Mesenchymal stem cell (in vitro differentiated cells and primary cell): ENCODE measurements at regions not wholly inside any gene's neighbourhood (a gene's known extent, or its start where the extent isn't known, plus 50 kb on each side); places are given as distances from the start of the nearest gene placed in this dataset.
"Not testable (repeated sequence)": the region's sequence is repeated elsewhere in the genome, so short reads cannot be mapped to it uniquely, and the experiment has no call there.

Experiments used
- DNase-seq: peaks from one replicate; pipeline ENCODE4 v3.0.0-alpha.2; 2013
- H2AFZ ChIP-seq: one replicate; pipeline ENCODE4 v1.6.1; 2013; ENCODE audit warnings: low read depth, mild to moderate bottlenecking, control low read depth, inconsistent platforms, low read length, moderate library complexity
- H2AK5ac ChIP-seq: 2 replicates; pipeline ENCODE4 v1.6.1; 2013; ENCODE audit warnings: low read length, moderate library complexity, mild to moderate bottlenecking, inconsistent platforms; ENCODE audit not compliant: severe bottlenecking
- H2BK120ac ChIP-seq: one replicate; pipeline ENCODE4 v1.6.1; 2013; ENCODE audit warnings: low read depth, mild to moderate bottlenecking, inconsistent platforms, low read length, moderate library complexity
- H2BK12ac ChIP-seq, 2 experiments: one replicate each; pipeline ENCODE4 v1.6.1; 2013; ENCODE audit warnings: inconsistent platforms in 2 of 2, low read length in 2 of 2, mild to moderate bottlenecking in 2 of 2, moderate library complexity in 2 of 2, control low read depth in 1 of 2
- H2BK15ac ChIP-seq: one replicate; pipeline ENCODE4 v1.6.1; 2013; ENCODE audit warnings: mild to moderate bottlenecking, low read depth, inconsistent platforms; ENCODE audit not compliant: poor library complexity, severe bottlenecking
- H2BK5ac ChIP-seq: 2 replicates; pipeline ENCODE4 v1.6.1; 2013; ENCODE audit warnings: low read depth, mild to moderate bottlenecking, low read length, control low read depth, inconsistent platforms; ENCODE audit not compliant: poor library complexity, severe bottlenecking
- H3K14ac ChIP-seq, 2 experiments: one replicate each; pipeline ENCODE4 v1.6.1; 2013; ENCODE audit warnings: inconsistent platforms in 2 of 2, low read length in 2 of 2, control low read depth in 1 of 2, mild to moderate bottlenecking in 1 of 2, moderate library complexity in 1 of 2
- H3K18ac ChIP-seq, 2 experiments: one replicate each; pipeline ENCODE4 v1.6.1; 2013; ENCODE audit warnings: inconsistent platforms in 2 of 2, low read length in 2 of 2, control low read depth in 1 of 2, low read depth in 1 of 2, mild to moderate bottlenecking in 1 of 2
- H3K23ac ChIP-seq, 2 experiments: one replicate each; pipeline ENCODE4 v1.6.1; 2013; ENCODE audit warnings: inconsistent platforms in 2 of 2, low read length in 2 of 2, mild to moderate bottlenecking in 2 of 2, moderate library complexity in 2 of 2, control low read depth in 1 of 2
- H3K27ac ChIP-seq: 2 replicates; pipeline ENCODE4 v1.5.1; 2013; ENCODE audit warnings: mild to moderate bottlenecking, moderate library complexity, low read length, control low read depth, inconsistent platforms; ENCODE audit not compliant: poor library complexity, severe bottlenecking
- H3K27me3 ChIP-seq, 2 experiments: 2 replicates each; pipeline versions ENCODE4 v1.6.1 to v1.7.0; 2013; ENCODE audit warnings: low read length in 2 of 2, mild to moderate bottlenecking in 2 of 2, moderate library complexity in 2 of 2, control low read depth in 1 of 2, inconsistent platforms in 1 of 2; ENCODE audit not compliant: control insufficient read depth in 1 of 2, insufficient read depth in 1 of 2
- H3K36me3 ChIP-seq, 2 experiments: 2 replicates each; pipeline versions ENCODE4 v1.6.1 to v1.7.0; 2013; ENCODE audit warnings: low read length in 2 of 2, control low read depth in 1 of 2, inconsistent platforms in 1 of 2, low read depth in 1 of 2, mild to moderate bottlenecking in 1 of 2; ENCODE audit not compliant: insufficient read depth in 2 of 2, control insufficient read depth in 1 of 2
- H3K4ac ChIP-seq, 2 experiments: one replicate each; pipeline ENCODE4 v1.6.1; 2013; ENCODE audit warnings: inconsistent platforms in 2 of 2, low read length in 2 of 2, mild to moderate bottlenecking in 2 of 2, moderate library complexity in 2 of 2, control low read depth in 1 of 2, low read depth in 1 of 2
- H3K4me1 ChIP-seq: 2 replicates; pipeline ENCODE4 v1.6.1; 2013; ENCODE audit warnings: low read depth, low read length, control low read depth; ENCODE audit not compliant: control insufficient read depth, insufficient read depth
- H3K4me2 ChIP-seq: 2 replicates; pipeline ENCODE4 v1.6.1; 2013; ENCODE audit warnings: low read length, mild to moderate bottlenecking, inconsistent platforms; ENCODE audit not compliant: poor library complexity, severe bottlenecking
- H3K4me3 ChIP-seq, 2 experiments: 2 replicates each; pipeline versions ENCODE4 v1.5.1 to v1.7.0; 2013; ENCODE audit warnings: low read length in 2 of 2, mild to moderate bottlenecking in 2 of 2, control low read depth in 1 of 2, low read depth in 1 of 2; ENCODE audit not compliant: insufficient read depth in 1 of 2
- H3K79me1 ChIP-seq: replicated peaks from 2 replicates; pipeline ENCODE4 v1.6.1; 2013; ENCODE audit warnings: mild to moderate bottlenecking, control low read depth, low read length, inconsistent platforms; ENCODE audit not compliant: poor library complexity, severe bottlenecking
- H3K9ac ChIP-seq: 2 replicates; pipeline ENCODE4 v1.7.0; 2013; ENCODE audit warnings: mild to moderate bottlenecking, low read length, moderate library complexity
- H3K9me3 ChIP-seq: 2 replicates; pipeline ENCODE4 v1.7.0; 2013; ENCODE audit warnings: mild to moderate bottlenecking, low read length; ENCODE audit not compliant: control insufficient read depth
- H4K8ac ChIP-seq: one replicate; pipeline ENCODE4 v1.6.1; 2013; ENCODE audit warnings: inconsistent platforms, mild to moderate bottlenecking, low read length, moderate library complexity
- H4K91ac ChIP-seq: one replicate; pipeline ENCODE4 v1.6.1; 2013; ENCODE audit warnings: mild to moderate bottlenecking, low read length, inconsistent platforms
- WGBS: methylation state at CpG from one replicate; pipeline ENCODE4 v1.1.7; 2013; ENCODE audit warnings: mixed read lengths; 5-methylcytosine and 5-hydroxymethylcytosine counted together

DNA sequence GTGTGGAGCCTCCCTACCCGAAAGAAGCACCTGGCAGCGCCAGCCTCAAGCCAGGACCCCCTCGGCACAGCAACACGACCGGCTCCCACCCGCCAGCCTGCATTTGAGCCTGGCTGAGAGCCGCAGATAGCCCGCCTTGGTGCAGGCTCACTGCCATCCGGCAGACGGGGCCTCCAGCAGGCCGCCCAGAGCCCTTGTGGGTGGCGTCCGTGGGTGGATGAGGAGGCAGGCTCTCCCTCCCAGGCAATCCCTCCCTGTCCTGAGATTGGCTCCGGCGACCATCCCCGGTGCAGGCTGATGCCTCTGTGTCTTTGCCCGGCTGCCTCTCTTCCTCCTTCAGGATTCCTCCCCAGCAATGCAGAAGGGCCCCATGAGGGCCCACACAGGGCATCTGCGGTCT, 1527.9 kb downstream of the BRD1 start:
- Histone ChIP-seq H3K4me3 (no peak overlapping the region), H3K9me3 (no peaks in the 10 kb centered on the region), H2BK120ac (no peak overlapping the region), H2AK5ac (no peak overlapping the region), H3K18ac (no peak overlapping the region), H3K9ac (no peak overlapping the region), H3K79me1 (no peaks in the 10 kb centered on the region), H3K4ac (no peak overlapping the region), H3K14ac (no peak overlapping the region), H3K36me3 (no peaks in the 10 kb centered on the region), H3K23ac (no peak overlapping the region), H3K4me2 (no peak overlapping the region), H4K91ac (no peak overlapping the region), H2BK5ac (no peak overlapping the region), H3K27ac (no peak overlapping the region), H2BK12ac (no peak overlapping the region), H2AFZ (no peak overlapping the region), H3K4me1 (no peaks in the 10 kb centered on the region), H4K8ac (no peak overlapping the region), H3K27me3 (no peaks in the 10 kb centered on the region), H2BK15ac (no peak overlapping the region)
- WGBS = 84% methylated on average over 18 of the region's 18 CpGs
- DNase-seq = no peak

DNA sequence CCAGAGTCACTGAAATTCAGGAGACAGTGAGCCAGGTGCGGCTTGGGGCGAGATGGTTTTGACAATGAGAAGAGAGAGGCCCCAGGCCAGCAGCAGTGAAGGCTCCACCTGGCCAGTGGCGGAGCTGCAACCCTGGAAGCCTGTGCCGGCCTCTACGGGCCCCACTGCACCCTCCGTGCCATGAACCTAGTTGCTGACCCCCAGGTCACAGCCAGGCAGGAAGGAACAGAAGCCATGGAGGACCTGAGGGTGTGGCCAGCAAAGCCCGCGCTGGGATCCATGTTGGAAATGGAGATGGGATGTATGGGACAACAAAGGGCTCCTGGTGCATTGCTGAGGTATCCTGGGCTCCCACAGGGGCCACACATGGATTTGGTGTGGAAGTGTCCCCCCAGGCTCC, 1528.5 kb downstream of the BRD1 start:
- Histone ChIP-seq H3K79me1 (no peaks in the 10 kb centered on the region), H2BK15ac (no peak overlapping the region), H2BK12ac (no peak overlapping the region), H4K91ac (no peak overlapping the region), H2AFZ (no peak overlapping the region), H2BK5ac (no peak overlapping the region), H3K18ac (no peak overlapping the region), H2BK120ac (no peak overlapping the region), H3K4ac (no peak overlapping the region), H2AK5ac (no peak overlapping the region), H3K4me1 (no peaks in the 10 kb centered on the region), H3K4me3 (no peak overlapping the region), H4K8ac (no peak overlapping the region), H3K9me3 (peaks cover 3% of the 10 kb centered on the region), H3K27ac (no peak overlapping the region), H3K36me3 (no peaks in the 10 kb centered on the region), H3K4me2 (no peak overlapping the region), H3K9ac (no peak overlapping the region), H3K23ac (no peak overlapping the region), H3K27me3 (no peaks in the 10 kb centered on the region), H3K14ac (no peak overlapping the region)
- DNase-seq = no peak
- WGBS = 84% methylated on average over 8 of the region's 8 CpGs

DNA sequence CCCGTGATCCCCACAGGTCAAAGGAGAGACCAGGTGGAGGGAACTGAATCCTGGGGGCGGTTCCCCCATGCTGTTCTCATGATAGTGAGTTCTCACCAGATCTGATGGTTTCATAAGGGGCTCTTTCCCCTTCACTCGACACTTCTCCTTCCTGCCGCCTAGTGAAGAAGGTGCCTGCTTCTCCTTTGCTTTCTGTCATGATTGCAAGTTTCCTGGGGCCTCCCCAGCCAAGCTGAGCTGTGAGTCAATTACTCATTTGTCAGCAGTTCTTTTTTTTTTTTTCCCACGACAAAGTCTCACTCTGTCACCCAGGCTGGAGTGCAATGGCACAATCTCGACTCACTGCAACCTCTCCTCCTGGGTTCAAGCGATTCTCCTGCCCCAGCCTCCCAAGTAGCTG, 1530.4 kb downstream of the BRD1 start:
- H3K4ac ChIP-seq = no peak overlapping the region
- H3K79me1 ChIP-seq = no peaks in the 10 kb centered on the region
- H4K91ac ChIP-seq = no peak overlapping the region
- peaks cover 3% of the 10 kb centered on the region for H3K9me3 ChIP-seq
- H3K4me3 ChIP-seq = no peak overlapping the region
- no peak overlapping the region for H3K18ac ChIP-seq
- H3K9ac ChIP-seq = no peak overlapping the region
- H3K14ac ChIP-seq = no peak overlapping the region
- H2BK15ac ChIP-seq = no peak overlapping the region
- no peak overlapping the region for H2BK120ac ChIP-seq
- H3K27ac ChIP-seq = no peak overlapping the region
- H4K8ac ChIP-seq = no peak overlapping the region
- DNase-seq = no peak
- no peak overlapping the region for H2BK12ac ChIP-seq
- no peaks in the 10 kb centered on the region for H3K36me3 ChIP-seq
- no peaks in the 10 kb centered on the region for H3K27me3 ChIP-seq
- H2AFZ ChIP-seq = no peak overlapping the region
- no peak overlapping the region for H3K23ac ChIP-seq
- H2BK5ac ChIP-seq = no peak overlapping the region
- no peak overlapping the region for H2AK5ac ChIP-seq
- H3K4me1 ChIP-seq = no peaks in the 10 kb centered on the region
- H3K4me2 ChIP-seq = no peak overlapping the region
- 80% methylated on average over 5 of the region's 7 CpGs for WGBS

DNA sequence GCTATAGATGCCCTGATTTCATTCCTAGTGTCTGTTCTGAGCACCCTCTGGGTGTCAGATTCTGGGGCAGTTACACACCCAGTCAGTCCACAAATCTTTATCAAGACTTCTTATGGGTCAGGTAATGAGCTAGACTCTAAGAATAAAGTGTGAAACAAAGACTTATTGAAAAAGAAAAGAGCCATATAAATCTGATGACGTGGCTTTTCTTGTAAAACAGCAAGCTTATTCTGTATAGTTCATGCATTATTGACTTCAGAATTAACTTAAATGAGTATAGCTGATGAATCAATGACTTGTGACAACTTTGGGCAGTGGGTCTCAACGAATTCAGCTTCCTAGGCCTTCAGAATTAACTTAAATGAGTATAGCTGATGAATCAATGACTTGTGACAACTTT, 1527.5 kb downstream of the TBC1D22A start:
- H2BK15ac ChIP-seq, H3K23ac ChIP-seq: not testable (repeated sequence)

More for the DNA sequence above, 1527.5 kb downstream of the TBC1D22A start:
- not testable (repeated sequence) for H3K4me1 ChIP-seq, H2BK12ac ChIP-seq, H3K9ac ChIP-seq, H3K4me3 ChIP-seq, H3K4me2 ChIP-seq, H3K14ac ChIP-seq, H2AFZ ChIP-seq, H2AK5ac ChIP-seq, H3K27ac ChIP-seq, H3K4ac ChIP-seq, H4K91ac ChIP-seq, DNase-seq, H3K27me3 ChIP-seq, H2BK5ac ChIP-seq, H3K79me1 ChIP-seq, H3K18ac ChIP-seq, H3K36me3 ChIP-seq, H2BK120ac ChIP-seq, H4K8ac ChIP-seq
- no CpG with 5 or more reads among the region's 2 CpGs for WGBS
- H3K9me3 ChIP-seq = peaks cover 22% of the 10 kb centered on the region
